Activated CD4-positive, alpha-beta T cell treated with anti-CD3 and anti-CD28 coated beads for 48 hours (primary cell): ENCODE measurements at regions not wholly inside any gene's neighbourhood (a gene's known extent, or its start where the extent isn't known, plus 50 kb on each side); places are given as distances from the start of the nearest gene placed in this dataset.

ENCODE experiments used
- DNase-seq: peaks from one replicate; pipeline ENCODE4 v3.0.0-alpha.2; 2020

- DNase-seq, result no peak
These were observed 976.9 kb upstream of the MBL2 start for GRCh38 chr10:53749439-53749838.

- DNase-seq, result no peak
These were observed 975.7 kb upstream of the MBL2 start for GRCh38 chr10:53748319-53748718.

GRCh38 chr10:53744746-53745145 lies 972.2 kb upstream of the MBL2 start:
- no peak for DNase-seq

- no peak for DNase-seq
These were observed 971.6 kb upstream of the MBL2 start for GRCh38 chr10:53744176-53744575.

GRCh38 chr10:53737132-53737531 lies 964.5 kb upstream of the MBL2 start:
- DNase-seq, result no peak

- DNase-seq, result no peak
These were observed 954.3 kb upstream of the MBL2 start for GRCh38 chr10:53726921-53727320.

GRCh38 chr10:53724581-53724980 lies 952.0 kb upstream of the MBL2 start:
- no peak for DNase-seq

GRCh38 chr10:53719658-53720057 lies 947.1 kb upstream of the MBL2 start:
- DNase-seq, result no peak

- no peak for DNase-seq
These were observed 943.6 kb upstream of the MBL2 start for GRCh38 chr10:53716156-53716555.

- no peak for DNase-seq
These were observed 940.8 kb upstream of the MBL2 start for GRCh38 chr10:53713431-53713830.

GRCh38 chr10:53702489-53702888 lies 929.9 kb upstream of the MBL2 start:
- no peak for DNase-seq

- DNase-seq, result no peak
These were observed 928.6 kb upstream of the MBL2 start for GRCh38 chr10:53701213-53701612.

- DNase-seq, result no peak
These were observed 927.7 kb upstream of the MBL2 start for GRCh38 chr10:53700278-53700677.

- DNase-seq, result no peak
These were observed 927.1 kb upstream of the MBL2 start for GRCh38 chr10:53699684-53700083.

- DNase-seq, result no peak
These were observed 926.6 kb upstream of the MBL2 start for GRCh38 chr10:53699231-53699630.

GRCh38 chr10:53697038-53697437 lies 924.5 kb upstream of the MBL2 start:
- DNase-seq, result no peak

- no peak for DNase-seq
These were observed 918.1 kb upstream of the MBL2 start for GRCh38 chr10:53690524-53691240.

- no peak for DNase-seq
These were observed 915.2 kb upstream of the MBL2 start for GRCh38 chr10:53687800-53688199.

GRCh38 chr10:53682885-53683284 lies 910.3 kb upstream of the MBL2 start:
- DNase-seq, result no peak

GRCh38 chr10:53682458-53682857 lies 909.9 kb upstream of the MBL2 start:
- DNase-seq, result no peak

GRCh38 chr10:53679666-53680065 lies 907.1 kb upstream of the MBL2 start:
- no peak for DNase-seq

- DNase-seq, result no peak
These were observed 902.6 kb upstream of the MBL2 start for GRCh38 chr10:53675177-53675576.

- no peak for DNase-seq
These were observed 894.5 kb upstream of the MBL2 start for GRCh38 chr10:53667063-53667462.

GRCh38 chr10:53664282-53665019 lies 891.9 kb upstream of the MBL2 start:
- DNase-seq, result no peak

- no peak for DNase-seq
These were observed 878.2 kb upstream of the MBL2 start for GRCh38 chr10:53650794-53651193.
